ENCODE measurements at regions not wholly inside any gene's neighbourhood (a gene's known extent, or its start where the extent isn't known, plus 50 kb on each side); places are given as distances from the start of the nearest gene placed in this dataset.

DNA sequence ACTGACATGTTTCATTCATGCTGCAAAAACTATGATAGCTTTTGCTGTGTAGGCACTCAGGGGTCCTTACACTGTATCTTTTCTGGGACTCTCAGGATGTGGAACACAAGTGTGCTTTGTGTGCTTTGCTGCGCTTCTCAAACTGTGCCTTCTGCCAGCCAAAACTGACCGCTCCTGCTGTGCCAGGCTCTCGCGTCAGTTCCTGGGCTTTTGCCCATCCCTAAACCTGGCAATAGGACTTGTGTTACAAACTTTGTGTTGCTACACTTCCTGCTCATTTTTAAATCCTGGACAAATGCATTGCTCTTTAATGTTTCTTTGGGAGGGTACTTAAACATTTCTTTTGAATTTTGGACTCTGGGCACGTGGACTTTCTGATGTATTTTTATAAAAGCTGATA lies 60.3 kb downstream of the DIPK2A start:
- Histone ChIP-seq H3K9me3 (ENCODE audit: low read length) (no peaks in the 10 kb centered on the region), H2AFZ (ENCODE audit: low read depth, low read length) (no peak overlapping the region), H3K9me2 (ENCODE audit: insufficient read depth, low read length) (no peaks in the 10 kb centered on the region), H3K9ac (ENCODE audit: low read length) (no peak overlapping the region), H4K20me1 (ENCODE audit: insufficient read depth) (no peaks in the 10 kb centered on the region), H3K4me2 (ENCODE audit: low read length) (no peak overlapping the region), H3K4me3 (ENCODE audit: low read length) (no peak overlapping the region), H3K79me2 (replicated peaks; ENCODE audit: insufficient read depth, low read length) (no peaks in the 10 kb centered on the region), H3K27ac (ENCODE audit: low read length) (no peak overlapping the region), H3K27me3 (ENCODE audit: insufficient read depth, low read depth, low read length) (no peaks in the 10 kb centered on the region), H3K36me3 (ENCODE audit: insufficient read depth, low read length) (no peaks in the 10 kb centered on the region), H3F3A (ENCODE audit: insufficient read depth, low read length, poor library complexity, severe bottlenecking) (no peaks in the 10 kb centered on the region)
- TF ChIP-seq TAF1 (IDR thresholded peaks at IDR 0.05; ENCODE audit: low read depth) (no peak), SMC3 (conservative IDR thresholded peaks at IDR 0.05; ENCODE audit: poor library complexity) (no peak), RAD21 (conservative IDR thresholded peaks at IDR 0.05) (no peak), MXI1 (conservative IDR thresholded peaks at IDR 0.05; ENCODE audit: poor library complexity, severe bottlenecking) (no peak), EP300 (conservative IDR thresholded peaks at IDR 0.05; ENCODE audit: poor library complexity, severe bottlenecking) (no peak), REST (IDR thresholded peaks at IDR 0.05; ENCODE audit: borderline replicate concordance) (no peak), EZH2 (IDR thresholded peaks at IDR 0.05; ENCODE audit: borderline replicate concordance, insufficient read depth, low read length, poor library complexity, severe bottlenecking) (no peak)

GRCh38 chr3:144032531-144033239 lies 61.1 kb downstream of the DIPK2A start:
- Histone ChIP-seq H3K36me3 (ENCODE audit: insufficient read depth, low read length) (no peaks in the 10 kb centered on the region), H3K4me3 (ENCODE audit: low read length) (no peak overlapping the region), H3K79me2 (replicated peaks; ENCODE audit: insufficient read depth, low read length) (no peaks in the 10 kb centered on the region), H2AFZ (ENCODE audit: low read depth, low read length) (no peak overlapping the region), H3K9ac (ENCODE audit: low read length) (no peak overlapping the region), H3K4me2 (ENCODE audit: low read length) (no peak overlapping the region), H3K27ac (ENCODE audit: low read length) (no peak overlapping the region), H3K9me2 (ENCODE audit: insufficient read depth, low read length) (no peaks in the 10 kb centered on the region), H3K27me3 (ENCODE audit: insufficient read depth, low read depth, low read length) (no peaks in the 10 kb centered on the region), H3K9me3 (ENCODE audit: low read length) (no peaks in the 10 kb centered on the region), H4K20me1 (ENCODE audit: insufficient read depth) (no peaks in the 10 kb centered on the region), H3F3A (ENCODE audit: insufficient read depth, low read length, poor library complexity, severe bottlenecking) (no peaks in the 10 kb centered on the region)
- no peak for TF ChIP-seq EP300 (conservative IDR thresholded peaks at IDR 0.05; ENCODE audit: poor library complexity, severe bottlenecking)
- no peak for TF ChIP-seq POLR2AphosphoS5 (IDR thresholded peaks at IDR 0.05)
- TF ChIP-seq TAF1 (IDR thresholded peaks at IDR 0.05; ENCODE audit: low read depth): no peak
- no peak for TF ChIP-seq EZH2 (IDR thresholded peaks at IDR 0.05; ENCODE audit: borderline replicate concordance, insufficient read depth, low read length, poor library complexity, severe bottlenecking)
- TF ChIP-seq SMC3 (conservative IDR thresholded peaks at IDR 0.05; ENCODE audit: poor library complexity): no peak
- TF ChIP-seq REST (IDR thresholded peaks at IDR 0.05; ENCODE audit: borderline replicate concordance): no peak
- TF ChIP-seq CTCF (IDR thresholded peaks at IDR 0.05; ENCODE audit: poor library complexity, severe bottlenecking): no peak
- TF ChIP-seq RAD21 (conservative IDR thresholded peaks at IDR 0.05): no peak
- TF ChIP-seq MXI1 (conservative IDR thresholded peaks at IDR 0.05; ENCODE audit: poor library complexity, severe bottlenecking): no peak
